ENCODE measurements at regions not wholly inside any gene's neighbourhood (a gene's known extent, or its start where the extent isn't known, plus 50 kb on each side); places are given as distances from the start of the nearest gene placed in this dataset.

DNA sequence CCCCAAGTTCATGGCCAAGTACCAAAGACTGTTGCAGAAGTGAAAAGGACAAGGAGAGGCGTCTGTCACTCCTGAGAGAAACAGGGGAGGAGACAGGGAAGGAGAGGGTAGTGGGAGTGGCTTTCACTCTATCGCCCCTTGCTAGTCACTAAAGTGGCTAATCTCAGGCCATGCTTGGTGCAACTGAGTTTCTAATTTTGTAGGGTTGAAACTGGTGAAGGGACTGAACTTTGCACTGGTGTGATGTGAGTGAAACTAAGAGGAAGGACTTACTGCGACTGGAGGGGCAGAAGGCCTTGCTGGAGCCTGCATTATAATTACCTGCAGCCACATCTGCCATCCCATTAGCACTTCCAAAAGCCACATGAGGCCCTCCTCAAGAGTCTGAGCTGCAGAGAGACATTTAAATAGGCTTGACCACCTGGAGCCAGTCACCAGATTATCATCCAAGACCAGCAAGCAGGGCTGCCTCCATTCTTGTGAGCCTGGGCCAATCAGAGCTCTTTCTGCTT lies 107.2 kb upstream of the EEPD1 start:
- DNase-seq (ENCODE audit: low read depth): no peak
- no peak overlapping the region for H3K4me3 ChIP-seq (ENCODE audit: low read depth, low read length)
- TF ChIP-seq, protein P1, sequence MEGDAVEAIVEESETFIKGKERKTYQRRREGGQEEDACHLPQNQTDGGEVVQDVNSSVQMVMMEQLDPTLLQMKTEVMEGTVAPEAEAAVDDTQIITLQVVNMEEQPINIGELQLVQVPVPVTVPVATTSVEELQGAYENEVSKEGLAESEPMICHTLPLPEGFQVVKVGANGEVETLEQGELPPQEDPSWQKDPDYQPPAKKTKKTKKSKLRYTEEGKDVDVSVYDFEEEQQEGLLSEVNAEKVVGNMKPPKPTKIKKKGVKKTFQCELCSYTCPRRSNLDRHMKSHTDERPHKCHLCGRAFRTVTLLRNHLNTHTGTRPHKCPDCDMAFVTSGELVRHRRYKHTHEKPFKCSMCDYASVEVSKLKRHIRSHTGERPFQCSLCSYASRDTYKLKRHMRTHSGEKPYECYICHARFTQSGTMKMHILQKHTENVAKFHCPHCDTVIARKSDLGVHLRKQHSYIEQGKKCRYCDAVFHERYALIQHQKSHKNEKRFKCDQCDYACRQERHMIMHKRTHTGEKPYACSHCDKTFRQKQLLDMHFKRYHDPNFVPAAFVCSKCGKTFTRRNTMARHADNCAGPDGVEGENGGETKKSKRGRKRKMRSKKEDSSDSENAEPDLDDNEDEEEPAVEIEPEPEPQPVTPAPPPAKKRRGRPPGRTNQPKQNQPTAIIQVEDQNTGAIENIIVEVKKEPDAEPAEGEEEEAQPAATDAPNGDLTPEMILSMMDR (IDR thresholded peaks at IDR 0.05; ENCODE audit: low read depth, low read length, missing control alignments): no peak
- in situ Hi-C loops (cut with HindIII; ENCODE audit: low sequenced_read_pairs): no loop called here

DNA sequence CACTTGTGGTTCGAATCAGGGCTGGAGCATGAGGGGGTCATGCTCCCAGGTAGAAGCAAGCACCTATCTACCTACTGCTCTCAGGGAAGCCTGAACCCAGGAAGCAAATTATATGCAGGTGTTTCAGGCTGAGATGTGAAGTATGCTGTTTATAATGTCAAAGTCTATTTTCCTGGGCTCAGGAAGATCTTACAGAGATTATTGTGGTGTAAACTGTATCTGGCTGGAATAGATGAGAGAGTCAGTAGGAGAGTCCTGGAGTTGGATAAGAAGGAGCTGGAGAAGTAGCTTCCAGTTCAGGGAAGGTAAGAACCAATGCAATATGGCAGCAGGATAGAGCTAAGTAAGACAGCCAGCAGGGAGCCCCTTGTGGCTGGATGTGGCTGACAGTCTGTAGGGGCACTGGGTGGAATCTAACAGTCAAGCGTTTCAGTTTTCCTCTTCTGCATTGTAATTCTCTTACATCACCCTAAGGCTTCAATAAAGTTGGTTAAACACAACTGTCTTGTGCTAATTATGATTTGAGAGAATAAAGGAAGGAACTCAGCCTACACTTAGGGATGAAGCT lies 105.9 kb upstream of the EEPD1 start:
- DNase-seq (ENCODE audit: low read depth): no peak
- no peak overlapping the region for H3K4me3 ChIP-seq (ENCODE audit: low read depth, low read length)
- in situ Hi-C loops (cut with HindIII; ENCODE audit: low sequenced_read_pairs): no loop called here
- TF ChIP-seq, protein P1 (IDR thresholded peaks at IDR 0.05; ENCODE audit: low read depth, low read length, missing control alignments): peak; percentile 13

DNA sequence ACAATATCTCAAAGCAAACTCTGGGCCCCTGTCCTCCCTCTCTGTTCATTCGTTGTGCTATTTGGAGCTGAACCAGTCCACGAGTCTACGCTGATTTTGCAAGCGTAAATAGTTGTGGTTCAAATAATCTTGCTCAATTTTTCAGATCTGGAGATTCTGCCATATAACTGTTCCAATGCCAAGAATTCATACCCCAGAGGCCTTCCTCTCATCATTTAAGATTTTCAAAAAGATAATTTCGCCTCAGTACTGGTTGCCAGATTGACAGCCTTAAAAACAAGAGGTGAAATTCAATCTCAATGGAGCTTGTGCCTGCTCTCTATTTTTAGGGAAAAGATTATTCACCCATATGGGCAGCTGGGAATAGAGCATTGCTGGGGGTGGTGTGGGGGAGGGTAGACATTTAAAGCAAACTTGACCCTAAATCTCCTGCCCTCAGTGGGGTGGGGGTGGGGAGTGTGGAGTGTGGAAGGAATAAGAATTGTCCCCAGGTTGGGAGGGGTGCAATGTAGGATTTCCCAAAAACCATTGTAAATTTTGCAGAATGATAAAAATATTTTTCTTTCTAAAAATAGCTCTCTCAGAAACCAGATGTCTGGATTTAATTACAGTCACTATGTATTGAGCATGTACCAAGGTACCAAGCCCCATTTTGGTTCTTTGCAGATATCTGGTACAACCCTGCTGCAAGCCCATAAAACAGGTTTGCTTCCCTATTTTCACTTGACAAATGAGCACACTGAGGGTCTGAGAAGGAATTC lies 104.7 kb upstream of the EEPD1 start:
- DNase-seq (ENCODE audit: low read depth): peak; percentile 67
- in situ Hi-C loops (cut with HindIII; ENCODE audit: low sequenced_read_pairs): no loop called here
- TF ChIP-seq, protein P1 (IDR thresholded peaks at IDR 0.05; ENCODE audit: low read depth, low read length, missing control alignments): no peak
- no peak overlapping the region for H3K4me3 ChIP-seq (ENCODE audit: low read depth, low read length)

DNA sequence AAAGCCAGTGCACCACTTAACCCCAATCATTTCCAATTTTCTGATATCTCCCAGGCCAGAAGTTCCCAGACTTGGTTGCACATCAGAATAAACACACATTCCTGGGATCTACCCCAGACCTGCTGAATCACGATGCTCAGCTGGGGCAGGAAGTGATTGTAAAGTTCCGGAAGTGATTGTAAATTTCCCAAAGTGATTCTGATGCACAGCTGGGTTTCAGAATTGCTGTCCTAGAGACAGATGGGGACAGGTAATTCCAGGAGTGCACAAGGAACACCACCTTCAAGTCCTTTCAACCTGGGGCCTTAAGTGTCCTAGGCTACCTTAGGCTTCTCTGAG lies 104.2 kb upstream of the EEPD1 start:
- TF ChIP-seq, protein P1 (IDR thresholded peaks at IDR 0.05; ENCODE audit: low read depth, low read length, missing control alignments): no peak
- in situ Hi-C loops (cut with HindIII; ENCODE audit: low sequenced_read_pairs): no loop called here
- DNase-seq (ENCODE audit: low read depth): no peak
- no peak overlapping the region for H3K4me3 ChIP-seq (ENCODE audit: low read depth, low read length)

DNA sequence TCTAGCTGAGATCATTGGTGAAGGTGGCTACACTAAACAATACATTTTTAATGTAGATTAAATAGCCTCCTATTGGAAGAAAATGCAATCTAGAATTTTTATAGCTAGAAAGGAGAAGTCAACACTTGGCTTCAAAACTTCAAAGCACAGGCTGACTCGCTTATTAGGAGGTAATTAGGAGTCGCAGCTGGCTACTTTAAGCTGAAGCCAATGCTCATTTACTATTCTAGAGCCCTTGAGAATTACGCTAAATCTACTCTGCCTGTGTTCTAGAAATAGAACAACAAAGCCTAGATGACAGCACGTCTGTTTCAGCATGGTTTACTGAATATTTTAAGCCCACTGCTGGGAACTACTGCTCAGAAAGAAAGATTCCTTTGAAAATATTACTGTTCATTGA lies 101.6 kb upstream of the EEPD1 start:
- TF ChIP-seq, protein P1 (IDR thresholded peaks at IDR 0.05; ENCODE audit: low read depth, low read length, missing control alignments): no peak
- no peak for DNase-seq (ENCODE audit: low read depth)
- in situ Hi-C loops (cut with HindIII; ENCODE audit: low sequenced_read_pairs): no loop called here
- H3K4me3 ChIP-seq (ENCODE audit: low read depth, low read length): no peak overlapping the region

DNA sequence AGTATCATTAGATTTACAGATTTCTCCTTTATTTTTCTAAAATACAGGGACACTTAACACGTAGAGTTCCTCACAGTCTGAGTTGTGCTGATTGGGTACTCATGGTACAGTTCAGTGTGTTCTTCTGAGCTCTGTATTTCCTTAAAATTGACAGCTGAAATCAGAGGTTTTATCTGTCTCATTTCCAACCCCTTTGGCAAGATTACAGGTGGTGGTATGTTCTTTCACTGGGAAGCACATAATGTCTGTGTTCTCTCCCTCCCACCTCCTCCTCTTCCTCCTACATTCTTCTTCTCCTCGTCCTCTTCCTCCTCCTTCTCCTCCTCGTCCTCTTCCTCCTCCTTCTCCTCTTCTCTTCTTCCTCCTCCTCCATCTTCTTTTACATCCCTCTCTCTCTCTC lies 99.5 kb upstream of the EEPD1 start:
- TF ChIP-seq, protein P1 (IDR thresholded peaks at IDR 0.05; ENCODE audit: low read depth, low read length, missing control alignments): no peak
- DNase-seq (ENCODE audit: low read depth): no peak
- H3K4me3 ChIP-seq (ENCODE audit: low read depth, low read length): no peak overlapping the region
- in situ Hi-C loops (cut with HindIII; ENCODE audit: low sequenced_read_pairs): no loop called here
